ENCODE measurements at regions not wholly inside any gene's neighbourhood (a gene's known extent, or its start where the extent isn't known, plus 50 kb on each side); places are given as distances from the start of the nearest gene placed in this dataset.
"Not testable (repeated sequence)": the region's sequence is repeated elsewhere in the genome, so short reads cannot be mapped to it uniquely, and the experiment has no call there.

DNA sequence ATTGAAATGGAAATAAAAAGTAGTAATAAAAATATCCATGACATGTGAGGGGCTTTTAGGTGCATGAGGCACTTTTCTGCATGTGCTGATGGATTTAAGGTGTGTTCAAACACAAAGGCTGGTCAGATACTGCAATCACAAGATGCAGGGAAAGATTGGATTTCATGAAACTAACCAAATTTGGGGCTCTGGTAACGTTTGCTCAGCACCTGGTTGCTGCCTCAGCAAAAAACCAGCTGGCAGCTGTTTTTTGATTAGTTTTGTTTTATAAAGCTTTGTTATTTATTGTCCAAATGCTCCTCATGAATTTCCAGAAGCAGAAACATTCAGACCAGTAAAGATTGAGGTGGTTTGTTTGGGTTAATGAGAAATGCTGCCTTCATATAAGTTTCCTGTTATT lies 195.7 kb upstream of the NRG3 start:
- DNase-seq, result no peak

- DNase-seq, result no peak
Observed at GRCh38 chr10:81680359-81680758, 194.6 kb upstream of the NRG3 start.

- DNase-seq, result no peak
Observed at GRCh38 chr10:81688459-81688858, 186.5 kb upstream of the NRG3 start.

DNA sequence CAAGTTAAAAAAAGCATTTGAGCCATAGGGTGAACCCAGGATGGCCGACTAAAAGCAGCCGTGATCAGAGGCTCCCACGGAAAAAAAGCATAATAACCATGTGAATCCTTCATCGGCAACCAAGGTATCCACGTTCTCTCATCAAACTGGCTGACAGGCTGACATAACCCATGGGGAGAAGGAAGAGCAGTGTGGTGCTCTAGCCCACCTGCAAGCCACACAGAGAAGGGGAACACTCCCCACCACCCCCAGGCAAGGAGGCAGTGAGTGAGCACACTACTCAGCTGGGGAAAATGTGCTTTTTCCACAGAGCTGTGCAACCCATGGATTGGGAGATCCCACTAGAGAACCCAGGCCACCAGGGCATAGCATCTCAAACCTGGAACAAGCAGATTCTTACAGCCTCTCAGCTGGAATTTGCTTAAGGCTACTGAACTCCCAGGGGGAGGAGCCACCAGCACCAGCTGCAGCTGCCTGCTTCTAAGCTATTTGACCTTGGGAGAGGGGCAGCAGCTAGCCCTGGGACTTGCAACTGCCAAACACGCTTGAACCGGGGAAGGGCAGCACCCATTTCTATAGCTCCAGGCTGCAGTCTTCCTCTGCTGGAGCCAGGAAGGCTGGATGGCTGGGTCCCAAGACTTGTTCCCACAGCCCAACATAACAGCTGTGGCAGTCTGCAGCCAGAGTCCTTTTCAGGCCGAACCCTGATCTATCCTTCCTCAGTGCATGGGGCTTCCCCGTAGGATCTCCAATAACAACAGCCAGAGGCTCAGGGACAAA lies 178.2 kb upstream of the NRG3 start:
- no peak for DNase-seq

- DNase-seq, result no peak
Observed at GRCh38 chr10:81704596-81704995, 170.4 kb upstream of the NRG3 start.

DNA sequence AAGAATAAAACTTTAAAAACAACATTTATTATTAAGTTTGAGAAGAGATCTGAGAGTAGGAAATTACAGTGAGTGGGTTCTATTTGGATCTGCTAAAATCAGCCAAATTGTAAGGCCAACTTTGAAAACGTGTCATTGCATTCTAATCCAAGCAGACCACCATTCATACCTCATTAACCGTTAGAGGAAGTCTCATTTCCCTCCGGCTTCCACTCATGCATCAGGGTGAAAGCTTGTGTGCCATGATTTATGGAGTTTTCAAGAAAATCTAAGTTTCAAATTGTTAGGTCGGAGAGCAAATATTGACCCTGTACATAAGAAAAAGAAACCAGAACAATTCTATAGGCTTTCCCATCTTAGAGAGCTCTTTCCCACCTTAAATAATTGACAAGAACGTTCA lies 166.6 kb upstream of the NRG3 start:
- no peak for DNase-seq

DNA sequence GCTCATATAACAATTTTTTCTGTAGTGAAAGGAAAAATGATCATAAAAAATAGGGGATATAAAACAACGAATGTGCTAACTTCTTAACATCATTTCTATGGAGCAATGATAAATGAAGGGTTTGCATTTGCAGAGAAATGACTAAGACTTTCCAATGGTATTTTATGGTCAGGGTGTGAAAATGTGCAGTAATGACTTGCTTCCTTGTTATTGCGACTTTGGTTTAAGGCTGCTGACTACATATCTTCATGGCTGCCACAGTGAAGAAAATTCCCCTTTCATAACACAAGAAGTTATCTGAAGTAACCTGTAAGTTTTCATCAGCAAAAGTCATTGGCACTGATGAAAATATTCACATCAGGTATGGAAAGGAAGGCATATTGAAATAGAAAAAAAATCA lies 166.1 kb upstream of the NRG3 start:
- no peak for DNase-seq

DNA sequence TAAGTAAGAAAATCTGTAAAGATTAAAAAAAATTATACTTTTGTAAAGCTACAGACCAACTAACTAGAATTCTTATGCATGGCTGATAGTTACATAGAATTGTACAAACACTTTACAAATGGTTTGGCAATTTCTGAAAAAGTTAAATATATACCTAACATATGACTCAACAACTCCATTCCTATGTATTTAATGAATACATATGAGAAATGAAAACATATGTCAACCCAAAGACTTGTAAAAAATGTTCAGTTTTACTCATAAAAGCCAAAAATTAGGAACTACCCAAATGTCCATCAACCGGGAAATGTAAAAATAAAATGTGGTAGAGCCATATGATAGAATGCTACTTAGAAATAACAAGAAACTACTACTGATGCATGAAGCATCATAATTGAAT lies 152.6 kb upstream of the NRG3 start:
- no peak for DNase-seq

GRCh38 chr10:81724431-81724830 lies 150.6 kb upstream of the NRG3 start:
- no peak for DNase-seq

GRCh38 chr10:81725851-81726250 lies 149.1 kb upstream of the NRG3 start:
- DNase-seq, result no peak

GRCh38 chr10:81728692-81729091 lies 146.3 kb upstream of the NRG3 start:
- DNase-seq, result no peak

- DNase-seq, result no peak
Observed at GRCh38 chr10:81730891-81731290, 144.1 kb upstream of the NRG3 start.

- DNase-seq, result no peak
Observed at GRCh38 chr10:81733542-81733941, 141.5 kb upstream of the NRG3 start.

DNA sequence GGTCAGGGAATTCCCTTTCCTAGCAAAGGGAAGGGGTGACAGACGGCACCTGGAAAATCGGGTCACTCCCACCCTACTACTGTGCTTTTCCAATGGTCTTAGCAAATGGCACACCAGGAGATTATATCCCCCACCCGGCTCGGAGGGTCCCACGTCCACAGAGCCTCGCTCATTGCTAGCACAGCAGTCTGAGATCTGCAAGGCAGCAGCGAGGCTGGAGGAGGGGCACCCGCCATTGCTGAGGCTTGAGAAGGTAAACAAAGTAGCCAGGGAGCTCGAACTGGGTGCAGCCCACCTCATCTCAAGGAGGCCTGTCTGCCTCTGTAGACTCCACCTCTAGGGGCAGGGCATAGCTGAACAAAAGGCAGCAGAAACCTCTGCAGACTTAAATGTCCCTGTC lies 139.8 kb upstream of the NRG3 start:
- DNase-seq, result not testable (repeated sequence)

DNA sequence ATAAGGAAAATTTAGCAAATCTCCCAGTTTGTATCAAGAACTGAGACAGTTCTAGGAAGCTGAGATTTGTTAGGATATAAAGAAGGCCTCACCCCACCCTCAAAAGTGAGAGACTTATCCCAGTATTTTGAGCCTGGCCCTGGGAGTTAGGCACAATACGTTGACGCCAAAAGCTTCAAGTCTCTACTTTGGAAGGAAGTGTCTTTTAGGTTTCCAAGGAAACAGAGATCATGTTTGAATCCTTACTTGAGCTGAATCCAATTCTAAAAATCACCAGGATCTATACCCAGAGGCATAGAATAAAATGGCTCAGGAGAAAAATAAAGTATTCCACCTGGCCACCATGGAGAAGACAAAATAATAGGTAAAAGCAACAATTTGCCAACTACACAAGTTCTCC lies 115.9 kb upstream of the NRG3 start:
- no peak for DNase-seq

GRCh38 chr10:81784111-81784597 lies 90.8 kb upstream of the NRG3 start:
- no peak for DNase-seq

DNA sequence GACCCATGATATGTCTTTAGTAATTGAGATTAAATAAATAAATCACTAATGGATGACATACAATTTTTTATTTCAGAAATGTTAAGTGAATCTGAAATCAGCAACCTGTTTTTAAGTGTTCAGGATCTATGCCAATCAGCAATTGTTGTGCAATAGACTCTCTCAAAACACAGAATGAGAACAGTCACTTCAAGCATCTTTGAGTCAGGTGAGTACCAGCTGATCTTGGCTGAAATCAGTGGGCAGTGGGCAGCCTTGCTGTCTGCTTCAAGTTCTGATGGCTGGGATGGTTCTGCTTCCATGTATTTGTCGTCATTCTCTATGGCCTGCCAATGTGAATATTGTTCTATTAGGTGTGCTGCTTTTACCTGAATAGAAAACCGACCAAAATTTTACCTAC lies 82.3 kb upstream of the NRG3 start:
- DNase-seq, result no peak

- no peak for DNase-seq
Observed at GRCh38 chr10:81806842-81807241, 68.2 kb upstream of the NRG3 start.

GRCh38 chr10:81814842-81815241 lies 60.2 kb upstream of the NRG3 start:
- no peak for DNase-seq

DNA sequence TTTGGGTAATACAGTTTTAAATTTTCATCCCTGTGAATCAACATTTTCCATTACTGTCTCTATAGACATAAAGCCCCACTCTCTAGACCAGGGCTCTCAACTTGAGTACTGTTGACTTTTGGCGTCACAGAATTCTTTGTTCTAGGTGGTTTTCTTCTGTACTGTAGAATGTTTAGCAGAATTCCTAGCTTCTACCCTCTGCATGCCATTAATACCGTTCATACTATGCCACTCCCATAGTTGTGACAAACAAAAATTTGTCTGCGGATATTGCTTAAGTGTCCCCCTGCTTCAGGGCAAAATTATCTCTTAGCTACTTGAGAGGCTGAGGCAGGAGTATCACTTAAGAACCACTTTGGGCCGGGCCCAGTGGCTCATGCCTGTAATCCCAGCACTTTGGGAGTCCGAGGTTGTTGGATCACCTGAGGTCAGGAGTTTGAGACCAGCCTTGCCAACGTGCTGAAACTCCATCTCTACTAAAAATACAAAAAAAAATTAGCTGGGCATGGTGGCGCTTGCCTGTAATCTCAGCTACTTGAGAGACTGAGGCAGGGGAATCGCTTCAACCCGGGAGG lies 57.3 kb upstream of the NRG3 start:
- no peak for DNase-seq

- no peak for DNase-seq
Observed at GRCh38 chr10:81820418-81820817, 54.6 kb upstream of the NRG3 start.
